ENCODE measurements at regions not wholly inside any gene's neighbourhood (a gene's known extent, or its start where the extent isn't known, plus 50 kb on each side); places are given as distances from the start of the nearest gene placed in this dataset.

GRCh38 chr4:176002007-176002613, 63.5 kb upstream of the WDR17 start (continued):
- TF ChIP-seq EZH2 (IDR thresholded peaks at IDR 0.05; ENCODE audit: low read depth, unreplicated experiment) = no peak
- TF ChIP-seq, protein P1, sequence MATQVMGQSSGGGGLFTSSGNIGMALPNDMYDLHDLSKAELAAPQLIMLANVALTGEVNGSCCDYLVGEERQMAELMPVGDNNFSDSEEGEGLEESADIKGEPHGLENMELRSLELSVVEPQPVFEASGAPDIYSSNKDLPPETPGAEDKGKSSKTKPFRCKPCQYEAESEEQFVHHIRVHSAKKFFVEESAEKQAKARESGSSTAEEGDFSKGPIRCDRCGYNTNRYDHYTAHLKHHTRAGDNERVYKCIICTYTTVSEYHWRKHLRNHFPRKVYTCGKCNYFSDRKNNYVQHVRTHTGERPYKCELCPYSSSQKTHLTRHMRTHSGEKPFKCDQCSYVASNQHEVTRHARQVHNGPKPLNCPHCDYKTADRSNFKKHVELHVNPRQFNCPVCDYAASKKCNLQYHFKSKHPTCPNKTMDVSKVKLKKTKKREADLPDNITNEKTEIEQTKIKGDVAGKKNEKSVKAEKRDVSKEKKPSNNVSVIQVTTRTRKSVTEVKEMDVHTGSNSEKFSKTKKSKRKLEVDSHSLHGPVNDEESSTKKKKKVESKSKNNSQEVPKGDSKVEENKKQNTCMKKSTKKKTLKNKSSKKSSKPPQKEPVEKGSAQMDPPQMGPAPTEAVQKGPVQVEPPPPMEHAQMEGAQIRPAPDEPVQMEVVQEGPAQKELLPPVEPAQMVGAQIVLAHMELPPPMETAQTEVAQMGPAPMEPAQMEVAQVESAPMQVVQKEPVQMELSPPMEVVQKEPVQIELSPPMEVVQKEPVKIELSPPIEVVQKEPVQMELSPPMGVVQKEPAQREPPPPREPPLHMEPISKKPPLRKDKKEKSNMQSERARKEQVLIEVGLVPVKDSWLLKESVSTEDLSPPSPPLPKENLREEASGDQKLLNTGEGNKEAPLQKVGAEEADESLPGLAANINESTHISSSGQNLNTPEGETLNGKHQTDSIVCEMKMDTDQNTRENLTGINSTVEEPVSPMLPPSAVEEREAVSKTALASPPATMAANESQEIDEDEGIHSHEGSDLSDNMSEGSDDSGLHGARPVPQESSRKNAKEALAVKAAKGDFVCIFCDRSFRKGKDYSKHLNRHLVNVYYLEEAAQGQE (IDR thresholded peaks at IDR 0.05; ENCODE audit: unreplicated experiment) = no peak

GRCh38 chr4:176005766-176006165, 59.9 kb upstream of the WDR17 start:
- Mint-ChIP-seq H3K36me3 (ENCODE audit: low read depth) (no peaks in the 10 kb centered on the region), H3K27me3 (ENCODE audit: insufficient read depth, low read depth, poor library complexity) (peaks cover 13% of the 10 kb centered on the region), H3K27ac (no peak overlapping the region), H3K4me3 (no peak overlapping the region), H3K4me1 (peaks cover 14% of the 10 kb centered on the region), H3K9me3 (no peaks in the 10 kb centered on the region)
- TF ChIP-seq, protein P2, sequence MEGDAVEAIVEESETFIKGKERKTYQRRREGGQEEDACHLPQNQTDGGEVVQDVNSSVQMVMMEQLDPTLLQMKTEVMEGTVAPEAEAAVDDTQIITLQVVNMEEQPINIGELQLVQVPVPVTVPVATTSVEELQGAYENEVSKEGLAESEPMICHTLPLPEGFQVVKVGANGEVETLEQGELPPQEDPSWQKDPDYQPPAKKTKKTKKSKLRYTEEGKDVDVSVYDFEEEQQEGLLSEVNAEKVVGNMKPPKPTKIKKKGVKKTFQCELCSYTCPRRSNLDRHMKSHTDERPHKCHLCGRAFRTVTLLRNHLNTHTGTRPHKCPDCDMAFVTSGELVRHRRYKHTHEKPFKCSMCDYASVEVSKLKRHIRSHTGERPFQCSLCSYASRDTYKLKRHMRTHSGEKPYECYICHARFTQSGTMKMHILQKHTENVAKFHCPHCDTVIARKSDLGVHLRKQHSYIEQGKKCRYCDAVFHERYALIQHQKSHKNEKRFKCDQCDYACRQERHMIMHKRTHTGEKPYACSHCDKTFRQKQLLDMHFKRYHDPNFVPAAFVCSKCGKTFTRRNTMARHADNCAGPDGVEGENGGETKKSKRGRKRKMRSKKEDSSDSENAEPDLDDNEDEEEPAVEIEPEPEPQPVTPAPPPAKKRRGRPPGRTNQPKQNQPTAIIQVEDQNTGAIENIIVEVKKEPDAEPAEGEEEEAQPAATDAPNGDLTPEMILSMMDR (conservative IDR thresholded peaks at IDR 0.05; ENCODE audit: low read depth in 2 of 2) = no peak
- TF ChIP-seq ZNF331 (CRISPR knock-in tag; IDR thresholded peaks at IDR 0.05; ENCODE audit: low read depth) (no peak), EZH2phosphoT487 (IDR thresholded peaks at IDR 0.05; ENCODE audit: unreplicated experiment) (no peak), STAT1 (IDR thresholded peaks at IDR 0.05; ENCODE audit: unreplicated experiment) (no peak), ZNF114 (CRISPR knock-in tag; IDR thresholded peaks at IDR 0.05) (no peak), JUNB (IDR thresholded peaks at IDR 0.05; ENCODE audit: unreplicated experiment) (no peak), CREB1 (CRISPR knock-in tag; IDR thresholded peaks at IDR 0.05; ENCODE audit: low read depth) (no peak), ETS1 (IDR thresholded peaks at IDR 0.05) (no peak), POLR2AphosphoS5 (IDR thresholded peaks at IDR 0.05; ENCODE audit: low read depth) (no peak)
- TF ChIP-seq, protein P3, sequence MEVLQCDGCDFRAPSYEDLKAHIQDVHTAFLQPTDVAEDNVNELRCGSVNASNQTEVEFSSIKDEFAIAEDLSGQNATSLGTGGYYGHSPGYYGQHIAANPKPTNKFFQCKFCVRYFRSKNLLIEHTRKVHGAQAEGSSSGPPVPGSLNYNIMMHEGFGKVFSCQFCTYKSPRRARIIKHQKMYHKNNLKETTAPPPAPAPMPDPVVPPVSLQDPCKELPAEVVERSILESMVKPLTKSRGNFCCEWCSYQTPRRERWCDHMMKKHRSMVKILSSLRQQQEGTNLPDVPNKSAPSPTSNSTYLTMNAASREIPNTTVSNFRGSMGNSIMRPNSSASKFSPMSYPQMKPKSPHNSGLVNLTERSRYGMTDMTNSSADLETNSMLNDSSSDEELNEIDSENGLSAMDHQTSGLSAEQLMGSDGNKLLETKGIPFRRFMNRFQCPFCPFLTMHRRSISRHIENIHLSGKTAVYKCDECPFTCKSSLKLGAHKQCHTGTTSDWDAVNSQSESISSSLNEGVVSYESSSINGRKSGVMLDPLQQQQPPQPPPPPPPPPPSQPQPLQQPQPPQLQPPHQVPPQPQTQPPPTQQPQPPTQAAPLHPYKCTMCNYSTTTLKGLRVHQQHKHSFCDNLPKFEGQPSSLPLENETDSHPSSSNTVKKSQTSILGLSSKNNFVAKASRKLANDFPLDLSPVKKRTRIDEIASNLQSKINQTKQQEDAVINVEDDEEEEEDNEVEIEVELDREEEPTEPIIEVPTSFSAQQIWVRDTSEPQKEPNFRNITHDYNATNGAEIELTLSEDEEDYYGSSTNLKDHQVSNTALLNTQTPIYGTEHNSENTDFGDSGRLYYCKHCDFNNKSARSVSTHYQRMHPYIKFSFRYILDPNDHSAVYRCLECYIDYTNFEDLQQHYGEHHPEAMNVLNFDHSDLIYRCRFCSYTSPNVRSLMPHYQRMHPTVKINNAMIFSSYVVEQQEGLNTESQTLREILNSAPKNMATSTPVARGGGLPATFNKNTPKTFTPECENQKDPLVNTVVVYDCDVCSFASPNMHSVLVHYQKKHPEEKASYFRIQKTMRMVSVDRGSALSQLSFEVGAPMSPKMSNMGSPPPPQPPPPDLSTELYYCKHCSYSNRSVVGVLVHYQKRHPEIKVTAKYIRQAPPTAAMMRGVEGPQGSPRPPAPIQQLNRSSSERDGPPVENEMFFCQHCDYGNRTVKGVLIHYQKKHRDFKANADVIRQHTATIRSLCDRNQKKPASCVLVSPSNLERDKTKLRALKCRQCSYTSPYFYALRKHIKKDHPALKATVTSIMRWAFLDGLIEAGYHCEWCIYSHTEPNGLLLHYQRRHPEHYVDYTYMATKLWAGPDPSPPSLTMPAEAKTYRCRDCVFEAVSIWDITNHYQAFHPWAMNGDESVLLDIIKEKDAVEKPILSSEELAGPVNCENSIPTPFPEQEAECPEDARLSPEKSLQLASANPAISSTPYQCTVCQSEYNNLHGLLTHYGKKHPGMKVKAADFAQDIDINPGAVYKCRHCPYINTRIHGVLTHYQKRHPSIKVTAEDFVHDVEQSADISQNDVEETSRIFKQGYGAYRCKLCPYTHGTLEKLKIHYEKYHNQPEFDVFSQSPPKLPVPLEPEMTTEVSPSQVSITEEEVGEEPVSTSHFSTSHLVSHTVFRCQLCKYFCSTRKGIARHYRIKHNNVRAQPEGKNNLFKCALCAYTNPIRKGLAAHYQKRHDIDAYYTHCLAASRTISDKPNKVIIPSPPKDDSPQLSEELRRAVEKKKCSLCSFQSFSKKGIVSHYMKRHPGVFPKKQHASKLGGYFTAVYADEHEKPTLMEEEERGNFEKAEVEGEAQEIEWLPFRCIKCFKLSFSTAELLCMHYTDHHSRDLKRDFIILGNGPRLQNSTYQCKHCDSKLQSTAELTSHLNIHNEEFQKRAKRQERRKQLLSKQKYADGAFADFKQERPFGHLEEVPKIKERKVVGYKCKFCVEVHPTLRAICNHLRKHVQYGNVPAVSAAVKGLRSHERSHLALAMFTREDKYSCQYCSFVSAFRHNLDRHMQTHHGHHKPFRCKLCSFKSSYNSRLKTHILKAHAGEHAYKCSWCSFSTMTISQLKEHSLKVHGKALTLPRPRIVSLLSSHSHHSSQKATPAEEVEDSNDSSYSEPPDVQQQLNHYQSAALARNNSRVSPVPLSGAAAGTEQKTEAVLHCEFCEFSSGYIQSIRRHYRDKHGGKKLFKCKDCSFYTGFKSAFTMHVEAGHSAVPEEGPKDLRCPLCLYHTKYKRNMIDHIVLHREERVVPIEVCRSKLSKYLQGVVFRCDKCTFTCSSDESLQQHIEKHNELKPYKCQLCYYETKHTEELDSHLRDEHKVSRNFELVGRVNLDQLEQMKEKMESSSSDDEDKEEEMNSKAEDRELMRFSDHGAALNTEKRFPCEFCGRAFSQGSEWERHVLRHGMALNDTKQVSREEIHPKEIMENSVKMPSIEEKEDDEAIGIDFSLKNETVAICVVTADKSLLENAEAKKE (CRISPR knock-in tag; IDR thresholded peaks at IDR 0.05) = no peak
- H3K79me2 ChIP-seq (replicated peaks; ENCODE audit: insufficient read depth) = no peaks in the 10 kb centered on the region
- H3K36me3 ChIP-seq (ENCODE audit: insufficient read depth) = no peaks in the 10 kb centered on the region
- DNase-seq (ENCODE audit: low spot score) (no peak), ATAC-seq (no peak)
- H3K27ac ChIP-seq (ENCODE audit: low read depth) = no peak overlapping the region
- no peak overlapping the region for H3K4me2 ChIP-seq
- no peaks in the 10 kb centered on the region for H3F3A ChIP-seq (replicated peaks; ENCODE audit: low read depth)
- no peak overlapping the region for H3K4me3 ChIP-seq
- peaks cover 25% of the 10 kb centered on the region for H3K27me3 ChIP-seq (ENCODE audit: insufficient read depth)
- H3K9me2 ChIP-seq (ENCODE audit: insufficient read depth) = no peaks in the 10 kb centered on the region
- H3K4me1 ChIP-seq (ENCODE audit: insufficient read depth) = peaks cover 2% of the 10 kb centered on the region
- no peaks in the 10 kb centered on the region for H4K20me1 ChIP-seq (replicated peaks; ENCODE audit: insufficient read depth)
- 0 out of 2 replicates have a peak overlapping the region, but pooled peaks have one; percentile 24 for H2AFZ ChIP-seq
